ENCODE measurements at regions not wholly inside any gene's neighbourhood (a gene's known extent, or its start where the extent isn't known, plus 50 kb on each side); places are given as distances from the start of the nearest gene placed in this dataset.

DNA sequence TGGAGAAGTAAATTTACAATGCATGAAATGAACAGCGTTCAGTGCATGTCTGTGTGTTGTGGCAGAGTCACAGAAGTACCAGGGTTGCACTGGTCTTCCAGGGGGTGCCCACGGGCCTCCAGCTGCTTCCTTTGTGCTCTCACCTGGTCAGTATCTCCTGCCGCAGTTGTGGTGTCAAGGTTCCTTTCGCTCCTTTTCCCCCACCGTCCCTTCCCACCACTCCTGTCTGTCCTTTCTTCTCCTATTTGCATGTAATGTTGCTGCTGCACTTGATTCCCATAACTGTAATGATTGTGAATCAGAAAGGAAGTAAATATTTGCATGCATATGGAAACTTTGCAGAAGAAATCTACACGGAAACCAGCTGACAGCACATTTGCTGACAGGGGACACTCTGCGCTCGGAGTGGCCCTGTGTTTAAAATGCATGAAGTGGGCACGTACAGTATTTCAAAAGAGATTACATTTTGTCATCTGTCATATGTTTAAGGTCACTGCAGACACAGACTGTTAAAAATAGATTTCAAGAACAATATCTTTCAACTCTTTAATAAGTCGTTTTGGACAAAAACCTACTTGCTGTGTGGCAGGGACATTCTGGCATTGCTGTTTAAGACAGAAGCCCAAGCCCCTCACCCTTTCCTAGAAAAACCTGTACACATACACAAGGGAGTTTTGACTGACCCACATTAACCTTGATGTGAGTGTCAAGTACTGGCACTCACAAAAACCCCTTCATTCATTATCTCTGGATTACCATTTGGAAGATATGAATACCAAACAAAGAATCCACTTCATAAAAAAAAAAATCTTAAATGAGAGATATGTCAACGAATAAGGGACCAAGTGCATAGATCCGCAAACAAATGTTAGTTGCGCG, 336.7 kb upstream of the KLF6 start:
- TF ChIP-seq, protein P1, sequence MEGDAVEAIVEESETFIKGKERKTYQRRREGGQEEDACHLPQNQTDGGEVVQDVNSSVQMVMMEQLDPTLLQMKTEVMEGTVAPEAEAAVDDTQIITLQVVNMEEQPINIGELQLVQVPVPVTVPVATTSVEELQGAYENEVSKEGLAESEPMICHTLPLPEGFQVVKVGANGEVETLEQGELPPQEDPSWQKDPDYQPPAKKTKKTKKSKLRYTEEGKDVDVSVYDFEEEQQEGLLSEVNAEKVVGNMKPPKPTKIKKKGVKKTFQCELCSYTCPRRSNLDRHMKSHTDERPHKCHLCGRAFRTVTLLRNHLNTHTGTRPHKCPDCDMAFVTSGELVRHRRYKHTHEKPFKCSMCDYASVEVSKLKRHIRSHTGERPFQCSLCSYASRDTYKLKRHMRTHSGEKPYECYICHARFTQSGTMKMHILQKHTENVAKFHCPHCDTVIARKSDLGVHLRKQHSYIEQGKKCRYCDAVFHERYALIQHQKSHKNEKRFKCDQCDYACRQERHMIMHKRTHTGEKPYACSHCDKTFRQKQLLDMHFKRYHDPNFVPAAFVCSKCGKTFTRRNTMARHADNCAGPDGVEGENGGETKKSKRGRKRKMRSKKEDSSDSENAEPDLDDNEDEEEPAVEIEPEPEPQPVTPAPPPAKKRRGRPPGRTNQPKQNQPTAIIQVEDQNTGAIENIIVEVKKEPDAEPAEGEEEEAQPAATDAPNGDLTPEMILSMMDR (IDR thresholded peaks at IDR 0.05), result no peak
- TF ChIP-seq POLR2A (IDR thresholded peaks at IDR 0.05), result no peak

All from testis (tissue), 2 donors.